Vagina (tissue), 2 donors: ENCODE measurements at regions not wholly inside any gene's neighbourhood (a gene's known extent, or its start where the extent isn't known, plus 50 kb on each side); places are given as distances from the start of the nearest gene placed in this dataset.

Experiments used
- CTCF ChIP-seq, 3 experiments: fragments of 450-650 bp in 2 of 3; fragments of 200-600 bp in 1 of 3; sonication (generic) in 1 of 3; IDR thresholded peaks; one replicate each; pipeline ENCODE4 v1.5.1; 2017 to 2019; ENCODE audit warnings: antibody characterized with exemption in 3 of 3, mild to moderate bottlenecking in 2 of 3, moderate library complexity in 2 of 3
- POLR2AphosphoS5 ChIP-seq, 2 donors: sonication (generic); formaldehyde crosslinking; IDR thresholded peaks; one replicate each; pipeline ENCODE4 v1.9.0; 2017; ENCODE audit warnings: antibody characterized with exemption in 2 of 2, mild to moderate bottlenecking in 2 of 2, low read depth in 1 of 2; ENCODE audit not compliant: insufficient read depth in 1 of 2

GRCh38 chr14:97097296-97097695, 300.1 kb downstream of the VRK1 start:
- TF ChIP-seq CTCF (IDR thresholded peaks at IDR 0.05) (no peak), POLR2AphosphoS5 (IDR thresholded peaks at IDR 0.05; ENCODE audit: insufficient read depth in 1 of 2, low read depth in 1 of 2) (no peak)
